GM23338 (cell line): ENCODE measurements at regions not wholly inside any gene's neighbourhood (a gene's known extent, or its start where the extent isn't known, plus 50 kb on each side); places are given as distances from the start of the nearest gene placed in this dataset.

ENCODE experiments used
- CREB1 ChIP-seq: fragments of 250-450 bp; sonication (Bioruptor Pico); IDR thresholded peaks from 2 replicates; pipeline ENCODE4 v1.5.0; 2020; ENCODE audit warnings: low read depth, mild to moderate bottlenecking, moderate library complexity
- EZH2 ChIP-seq: fragments of 200-600 bp; sonication (generic); IDR thresholded peaks from one replicate; pipeline ENCODE4 v1.8.0; 2017; ENCODE audit warnings: antibody characterized with exemption, mild to moderate bottlenecking, low read depth; ENCODE audit not compliant: unreplicated experiment
- TF ChIP-seq, protein P1 (sequence below), 2 experiments: fragments of 200-600 bp in 1 of 2; sonication (generic) in 1 of 2; conservative IDR thresholded peaks; 2 replicates each; pipeline versions ENCODE4 v1.5.1 to v1.6.1; 2016 to 2017; ENCODE audit warnings: antibody characterized with exemption in 2 of 2, low read depth in 2 of 2, mild to moderate bottlenecking in 2 of 2, moderate library complexity in 1 of 2
- TF ChIP-seq, protein P2 (sequence below): IDR thresholded peaks from one replicate; pipeline ENCODE4 v1.6.1; 2018; ENCODE audit warnings: antibody characterized with exemption; ENCODE audit not compliant: unreplicated experiment

GRCh38 chr19:34831714-34832113 lies 58.7 kb upstream of the ZNF599 start:
- TF ChIP-seq, protein P1, sequence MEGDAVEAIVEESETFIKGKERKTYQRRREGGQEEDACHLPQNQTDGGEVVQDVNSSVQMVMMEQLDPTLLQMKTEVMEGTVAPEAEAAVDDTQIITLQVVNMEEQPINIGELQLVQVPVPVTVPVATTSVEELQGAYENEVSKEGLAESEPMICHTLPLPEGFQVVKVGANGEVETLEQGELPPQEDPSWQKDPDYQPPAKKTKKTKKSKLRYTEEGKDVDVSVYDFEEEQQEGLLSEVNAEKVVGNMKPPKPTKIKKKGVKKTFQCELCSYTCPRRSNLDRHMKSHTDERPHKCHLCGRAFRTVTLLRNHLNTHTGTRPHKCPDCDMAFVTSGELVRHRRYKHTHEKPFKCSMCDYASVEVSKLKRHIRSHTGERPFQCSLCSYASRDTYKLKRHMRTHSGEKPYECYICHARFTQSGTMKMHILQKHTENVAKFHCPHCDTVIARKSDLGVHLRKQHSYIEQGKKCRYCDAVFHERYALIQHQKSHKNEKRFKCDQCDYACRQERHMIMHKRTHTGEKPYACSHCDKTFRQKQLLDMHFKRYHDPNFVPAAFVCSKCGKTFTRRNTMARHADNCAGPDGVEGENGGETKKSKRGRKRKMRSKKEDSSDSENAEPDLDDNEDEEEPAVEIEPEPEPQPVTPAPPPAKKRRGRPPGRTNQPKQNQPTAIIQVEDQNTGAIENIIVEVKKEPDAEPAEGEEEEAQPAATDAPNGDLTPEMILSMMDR (conservative IDR thresholded peaks at IDR 0.05; ENCODE audit: low read depth in 2 of 2), result no peak
- TF ChIP-seq, protein P2, sequence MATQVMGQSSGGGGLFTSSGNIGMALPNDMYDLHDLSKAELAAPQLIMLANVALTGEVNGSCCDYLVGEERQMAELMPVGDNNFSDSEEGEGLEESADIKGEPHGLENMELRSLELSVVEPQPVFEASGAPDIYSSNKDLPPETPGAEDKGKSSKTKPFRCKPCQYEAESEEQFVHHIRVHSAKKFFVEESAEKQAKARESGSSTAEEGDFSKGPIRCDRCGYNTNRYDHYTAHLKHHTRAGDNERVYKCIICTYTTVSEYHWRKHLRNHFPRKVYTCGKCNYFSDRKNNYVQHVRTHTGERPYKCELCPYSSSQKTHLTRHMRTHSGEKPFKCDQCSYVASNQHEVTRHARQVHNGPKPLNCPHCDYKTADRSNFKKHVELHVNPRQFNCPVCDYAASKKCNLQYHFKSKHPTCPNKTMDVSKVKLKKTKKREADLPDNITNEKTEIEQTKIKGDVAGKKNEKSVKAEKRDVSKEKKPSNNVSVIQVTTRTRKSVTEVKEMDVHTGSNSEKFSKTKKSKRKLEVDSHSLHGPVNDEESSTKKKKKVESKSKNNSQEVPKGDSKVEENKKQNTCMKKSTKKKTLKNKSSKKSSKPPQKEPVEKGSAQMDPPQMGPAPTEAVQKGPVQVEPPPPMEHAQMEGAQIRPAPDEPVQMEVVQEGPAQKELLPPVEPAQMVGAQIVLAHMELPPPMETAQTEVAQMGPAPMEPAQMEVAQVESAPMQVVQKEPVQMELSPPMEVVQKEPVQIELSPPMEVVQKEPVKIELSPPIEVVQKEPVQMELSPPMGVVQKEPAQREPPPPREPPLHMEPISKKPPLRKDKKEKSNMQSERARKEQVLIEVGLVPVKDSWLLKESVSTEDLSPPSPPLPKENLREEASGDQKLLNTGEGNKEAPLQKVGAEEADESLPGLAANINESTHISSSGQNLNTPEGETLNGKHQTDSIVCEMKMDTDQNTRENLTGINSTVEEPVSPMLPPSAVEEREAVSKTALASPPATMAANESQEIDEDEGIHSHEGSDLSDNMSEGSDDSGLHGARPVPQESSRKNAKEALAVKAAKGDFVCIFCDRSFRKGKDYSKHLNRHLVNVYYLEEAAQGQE, result no peak
- TF ChIP-seq CREB1 (CRISPR knock-in tag) (no peak), EZH2 (no peak)
